ENCODE measurements at regions not wholly inside any gene's neighbourhood (a gene's known extent, or its start where the extent isn't known, plus 50 kb on each side); places are given as distances from the start of the nearest gene placed in this dataset.

DNA sequence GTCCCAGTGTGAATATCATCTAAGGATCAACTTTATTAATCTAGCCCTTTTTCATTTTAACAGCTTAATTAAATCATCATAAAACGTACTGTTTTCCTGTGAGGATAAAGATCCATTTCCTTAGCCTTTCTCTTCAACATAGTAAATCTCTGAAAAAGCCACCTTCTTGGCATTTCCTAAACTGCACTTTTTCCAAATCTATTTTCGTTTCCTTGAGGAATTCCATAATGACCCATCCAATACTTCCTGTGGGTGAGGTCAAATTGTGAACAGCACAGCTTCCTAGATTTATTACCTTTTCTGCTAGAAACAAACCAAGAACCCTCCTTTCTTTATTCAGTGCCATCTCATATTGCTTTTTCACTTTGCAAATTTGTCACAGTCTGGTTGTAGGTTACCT, 129.4 kb upstream of the CNTN4 start:
- TF ChIP-seq CTCF (IDR thresholded peaks at IDR 0.05 in 4 of 5, conservative IDR thresholded peaks at IDR 0.05 in 1 of 5) (no peak), POLR2A (IDR thresholded peaks at IDR 0.05) (no peak)

Measured in gastrocnemius medialis (tissue), 4 donors.